HG02973 (cell line): ENCODE measurements at regions not wholly inside any gene's neighbourhood (a gene's known extent, or its start where the extent isn't known, plus 50 kb on each side); places are given as distances from the start of the nearest gene placed in this dataset.

Experiments
- ATAC-seq: cut with Tn5 transposase; IDR thresholded peaks from one replicate; pipeline ENCODE4 v1.9.1; 2021; ENCODE audit warnings: moderate library complexity; ENCODE audit not compliant: unreplicated experiment

DNA sequence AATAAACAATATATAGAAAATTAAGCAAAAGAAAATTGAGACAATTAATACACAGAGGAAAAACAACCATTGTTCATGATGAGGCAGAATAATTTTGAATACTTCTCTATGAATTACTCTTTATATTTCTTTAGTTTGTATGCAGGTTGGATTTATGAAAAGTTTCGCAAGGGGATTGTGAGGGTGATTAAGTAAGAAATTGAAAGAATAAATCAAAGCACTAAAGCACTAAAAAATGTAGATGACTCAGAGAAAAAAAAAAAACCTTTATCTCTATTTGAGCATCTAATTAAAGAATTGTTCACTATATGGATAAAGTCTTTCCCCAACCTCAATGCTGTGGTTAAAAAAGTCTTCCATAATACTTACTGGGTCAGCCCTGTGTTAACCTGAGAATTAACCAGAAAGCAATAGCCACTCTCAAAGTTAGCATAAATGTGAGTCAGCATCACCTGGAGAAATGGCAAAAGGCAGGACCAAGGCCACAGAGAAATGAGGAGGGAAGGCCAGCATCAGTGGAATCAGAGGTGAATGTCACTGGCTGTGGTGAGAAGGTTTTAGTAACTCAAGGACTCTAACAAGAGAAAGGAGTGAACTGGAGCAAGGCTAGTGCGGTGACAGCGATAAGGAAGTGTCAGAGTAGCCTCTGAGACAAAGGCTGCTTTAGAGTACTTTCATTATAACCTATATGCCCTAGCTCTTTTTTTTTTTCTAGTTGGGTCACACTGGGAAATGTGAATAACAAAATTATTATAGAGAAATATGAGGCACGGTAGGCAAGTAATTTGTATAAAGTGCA, 310.4 kb downstream of the KCNC2 start:
- ATAC-seq, result no peak

DNA sequence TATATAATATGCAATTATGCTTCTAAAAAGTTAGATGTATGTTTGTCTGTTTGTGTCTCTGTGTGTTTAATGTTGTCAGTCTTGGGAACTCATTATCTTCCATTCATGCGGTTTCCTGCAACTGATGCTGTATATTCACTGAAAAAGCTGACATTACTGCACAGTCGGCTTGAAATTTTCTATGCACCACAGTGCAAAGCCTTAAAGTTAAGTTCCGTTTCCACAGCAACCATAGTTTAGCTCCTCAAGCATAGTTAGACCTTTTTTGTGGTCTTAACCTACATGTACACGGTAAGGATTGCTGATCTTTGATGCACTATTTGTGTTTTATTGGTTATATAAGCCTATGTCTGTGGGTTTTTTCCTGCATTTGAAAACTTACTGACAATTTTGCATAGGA, 309.4 kb downstream of the KCNC2 start:
- ATAC-seq, result no peak

- no peak for ATAC-seq
These were observed 306.1 kb downstream of the KCNC2 start for GRCh38 chr12:74903522-74903921.

- ATAC-seq, result no peak
These were observed 303.4 kb downstream of the KCNC2 start for GRCh38 chr12:74906224-74906623.

DNA sequence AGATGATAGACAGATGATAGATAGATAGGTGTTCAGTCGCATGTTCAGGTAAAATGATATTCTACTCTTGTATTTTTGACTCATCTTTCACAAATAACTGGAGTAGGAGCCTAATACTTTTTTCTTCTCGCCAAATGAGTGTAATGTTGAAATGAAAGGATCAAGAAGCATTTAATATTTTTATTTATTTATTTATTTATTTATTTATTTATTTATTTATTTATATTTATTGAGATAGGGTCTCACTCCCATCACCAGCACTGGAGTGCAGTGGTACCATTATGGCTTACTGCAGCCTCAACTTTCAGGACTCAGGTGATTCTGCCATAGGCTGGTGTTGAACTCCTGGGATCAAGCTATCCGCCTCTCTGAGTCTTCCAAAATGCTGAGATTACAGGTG, 298.8 kb downstream of the KCNC2 start:
- ATAC-seq, result no peak

DNA sequence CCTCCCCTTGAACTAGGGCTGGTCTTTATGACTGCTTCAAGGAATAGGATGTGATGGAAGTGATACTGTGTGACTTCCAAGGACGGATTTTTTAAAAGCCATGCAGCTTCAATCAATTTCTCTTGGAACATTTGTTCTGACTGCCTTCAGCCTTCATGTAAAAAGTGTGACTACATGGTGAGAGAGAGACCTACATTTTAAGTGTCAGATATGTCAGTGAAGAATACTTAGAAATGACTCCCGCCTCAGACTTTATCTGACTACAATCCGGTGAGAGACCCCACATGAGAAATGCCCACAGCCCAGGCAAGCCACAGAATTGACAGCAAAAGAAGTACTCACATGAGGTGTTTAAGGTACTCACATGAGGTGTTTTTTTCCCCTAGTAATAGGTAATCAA, 295.3 kb downstream of the KCNC2 start:
- ATAC-seq, result no peak

- ATAC-seq, result no peak
These were observed 293.9 kb downstream of the KCNC2 start for GRCh38 chr12:74915718-74916117.

DNA sequence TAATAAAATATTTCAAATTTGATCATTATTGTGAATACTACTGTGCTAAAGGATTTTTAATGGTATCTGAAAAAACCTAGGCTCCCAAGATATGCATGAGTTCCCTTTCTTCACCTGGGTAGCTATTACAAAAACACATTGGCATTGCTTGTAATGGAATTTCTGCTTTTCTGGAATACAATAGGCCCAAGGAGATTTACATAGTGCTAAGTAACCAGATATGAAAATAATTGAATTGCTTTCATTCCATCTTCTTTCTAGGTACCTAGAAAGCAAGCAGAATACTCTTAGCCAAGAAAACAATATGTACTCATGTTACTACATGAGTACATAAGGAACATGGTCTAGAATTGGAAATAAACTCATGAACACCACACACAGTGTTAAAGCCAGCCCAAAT, 291.9 kb downstream of the KCNC2 start:
- no peak for ATAC-seq

DNA sequence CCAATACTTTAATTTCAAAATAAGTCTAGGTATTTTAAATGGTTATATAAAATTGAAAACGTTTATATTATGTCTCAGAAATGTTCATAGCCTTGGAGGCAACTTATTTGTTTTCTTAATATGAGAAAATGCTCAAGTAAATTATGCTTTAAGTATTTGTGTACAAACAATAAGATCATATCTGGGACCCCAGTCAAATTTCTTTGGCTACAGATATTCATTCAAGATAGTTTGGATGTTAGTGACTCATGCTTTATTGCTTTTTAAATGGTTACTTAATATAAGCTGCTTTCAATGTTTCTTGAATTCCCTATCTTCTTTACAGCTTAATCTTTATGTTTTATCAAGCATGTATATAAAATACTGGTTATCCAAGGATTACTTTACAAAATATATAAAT, 291.3 kb downstream of the KCNC2 start:
- no peak for ATAC-seq

DNA sequence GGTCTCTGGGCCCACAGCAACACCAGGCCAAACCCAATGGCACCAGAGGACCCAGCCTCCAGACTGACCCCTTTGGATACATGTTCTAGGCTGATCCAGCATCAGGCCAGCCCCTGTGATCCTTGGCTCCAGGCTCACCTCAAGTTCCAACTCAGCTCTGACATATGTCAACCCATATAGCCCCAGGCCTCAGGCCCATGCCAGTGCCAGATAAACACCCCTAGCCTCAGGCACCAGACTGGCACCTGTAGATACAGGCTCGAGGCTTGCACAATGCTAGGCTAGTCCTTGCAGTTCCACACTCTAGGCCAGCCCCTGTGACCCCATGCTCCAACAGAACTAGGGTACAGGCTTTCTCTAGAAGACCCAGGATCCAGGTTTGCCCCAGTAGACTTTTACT, 287.5 kb downstream of the KCNC2 start:
- ATAC-seq, result no peak

- no peak for ATAC-seq
These were observed 287.0 kb downstream of the KCNC2 start for GRCh38 chr12:74922642-74923041.

DNA sequence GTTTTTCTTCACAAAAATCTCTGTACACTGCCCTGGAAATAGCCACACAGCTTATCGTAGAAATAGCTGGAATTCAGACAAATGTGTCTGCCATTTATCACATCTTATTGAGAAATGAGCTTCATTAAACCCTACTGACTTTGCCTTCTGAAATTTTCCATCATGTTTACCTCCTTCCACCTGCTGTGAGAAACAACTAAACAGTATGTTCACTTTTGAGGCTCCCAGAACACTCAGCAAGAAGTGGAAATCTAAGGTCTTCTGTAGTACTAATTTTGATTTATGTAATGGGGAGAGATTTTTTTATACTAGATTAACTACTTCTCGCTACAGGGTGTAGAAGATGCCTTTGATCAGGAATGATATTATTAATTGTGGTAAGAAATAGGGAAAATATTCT, 268.0 kb downstream of the KCNC2 start:
- no peak for ATAC-seq

GRCh38 chr12:74945771-74946198, 263.9 kb downstream of the KCNC2 start:
- ATAC-seq, result no peak

DNA sequence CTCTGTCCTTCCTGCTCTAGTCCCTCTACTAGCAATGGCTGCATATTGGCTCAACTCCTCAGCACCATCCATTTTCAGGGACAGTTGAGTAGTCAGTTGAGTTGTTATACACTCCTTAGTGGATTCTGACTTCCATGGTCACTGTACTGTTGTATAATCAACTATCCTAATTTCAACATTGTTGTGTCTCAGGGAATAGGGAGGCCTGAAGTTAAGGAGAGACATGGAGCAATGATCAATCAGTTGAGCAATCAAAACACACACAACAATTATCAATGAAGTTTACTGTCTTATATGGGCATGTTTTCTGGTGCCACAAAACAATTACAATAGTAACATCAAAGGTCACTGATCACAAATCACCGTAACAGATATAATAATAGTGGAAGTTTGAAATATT, 255.9 kb downstream of the KCNC2 start:
- no peak for ATAC-seq

- ATAC-seq, result no peak
These were observed 252.4 kb downstream of the KCNC2 start for GRCh38 chr12:74957231-74957630.

GRCh38 chr12:74957634-74958033, 252.0 kb downstream of the KCNC2 start:
- no peak for ATAC-seq

GRCh38 chr12:74959657-74960056, 250.0 kb downstream of the KCNC2 start:
- ATAC-seq, result no peak

- no peak for ATAC-seq
These were observed 246.3 kb downstream of the KCNC2 start for GRCh38 chr12:74963304-74963703.

GRCh38 chr12:74963867-74964331, 245.7 kb downstream of the KCNC2 start:
- ATAC-seq, result no peak

DNA sequence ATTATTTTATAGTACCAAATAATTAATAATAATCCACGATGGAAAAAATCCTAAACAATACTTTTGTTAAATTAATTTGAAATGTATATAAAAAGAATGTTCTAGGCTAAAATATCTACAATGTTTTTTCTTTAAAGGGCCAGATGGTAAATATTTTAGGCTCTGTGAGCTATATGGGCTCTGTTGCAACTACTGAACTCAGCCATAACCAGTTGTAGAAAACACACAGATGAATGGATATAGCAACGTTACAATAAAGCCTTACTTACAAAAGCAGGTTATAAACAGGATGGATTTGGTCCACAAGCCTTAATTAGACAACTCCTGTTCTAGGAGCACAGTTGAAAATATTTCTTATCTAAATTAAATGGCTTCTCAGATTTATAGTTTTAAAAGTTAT, 245.2 kb downstream of the KCNC2 start:
- no peak for ATAC-seq

GRCh38 chr12:74971201-74971600, 238.4 kb downstream of the KCNC2 start:
- no peak for ATAC-seq

- ATAC-seq, result no peak
These were observed 231.7 kb downstream of the KCNC2 start for GRCh38 chr12:74977832-74978481.
